ENCODE measurements at regions not wholly inside any gene's neighbourhood (a gene's known extent, or its start where the extent isn't known, plus 50 kb on each side); places are given as distances from the start of the nearest gene placed in this dataset.

DNA sequence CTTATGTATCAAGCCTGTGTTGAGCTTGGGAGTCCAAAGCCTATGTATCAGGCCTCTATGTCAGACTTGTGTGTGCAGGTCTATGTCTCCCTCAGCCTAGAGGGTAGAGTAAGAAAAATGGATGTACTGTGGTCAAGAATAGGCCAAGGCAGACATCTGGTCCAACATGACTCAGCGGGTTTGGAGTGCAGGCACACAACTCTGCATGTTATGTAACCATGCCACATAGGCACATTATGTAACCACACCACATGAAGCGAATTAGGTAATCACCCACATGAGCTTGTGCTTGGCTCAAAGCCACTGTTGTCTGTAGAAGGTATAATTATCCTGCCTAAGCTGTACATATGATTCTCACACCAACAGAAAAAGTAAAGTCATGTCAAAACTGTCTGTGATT lies 1190.5 kb upstream of the EYS start:
- Histone ChIP-seq H3K27me3 (ENCODE audit: control insufficient read depth, insufficient read depth, low read length) (no peaks in the 10 kb centered on the region), H3K4me3 (ENCODE audit: low read length in 3 of 3) (no peak overlapping the region), H3K36me3 (ENCODE audit: control insufficient read depth in 2 of 3, insufficient read depth in 3 of 3, low read length in 3 of 3) (no peaks in the 10 kb centered on the region), H3K9ac (ENCODE audit: low read length in 3 of 3) (no peak overlapping the region), H3K4me1 (ENCODE audit: control insufficient read depth in 2 of 3, insufficient read depth in 2 of 3, low read depth in 1 of 3, low read length in 3 of 3) (no peaks in the 10 kb centered on the region), H3K9me3 (ENCODE audit: control insufficient read depth in 2 of 3, insufficient read depth in 1 of 3, low read length in 3 of 3) (peaks cover 0 to 3% (median 0%) of the 10 kb centered on the region in 3 donors), H3K27ac (ENCODE audit: low read depth in 2 of 2, low read length in 2 of 2) (no peak overlapping the region)
- FAIRE-seq (no peak), DNase-seq (no peak)
- TF ChIP-seq, protein P1, sequence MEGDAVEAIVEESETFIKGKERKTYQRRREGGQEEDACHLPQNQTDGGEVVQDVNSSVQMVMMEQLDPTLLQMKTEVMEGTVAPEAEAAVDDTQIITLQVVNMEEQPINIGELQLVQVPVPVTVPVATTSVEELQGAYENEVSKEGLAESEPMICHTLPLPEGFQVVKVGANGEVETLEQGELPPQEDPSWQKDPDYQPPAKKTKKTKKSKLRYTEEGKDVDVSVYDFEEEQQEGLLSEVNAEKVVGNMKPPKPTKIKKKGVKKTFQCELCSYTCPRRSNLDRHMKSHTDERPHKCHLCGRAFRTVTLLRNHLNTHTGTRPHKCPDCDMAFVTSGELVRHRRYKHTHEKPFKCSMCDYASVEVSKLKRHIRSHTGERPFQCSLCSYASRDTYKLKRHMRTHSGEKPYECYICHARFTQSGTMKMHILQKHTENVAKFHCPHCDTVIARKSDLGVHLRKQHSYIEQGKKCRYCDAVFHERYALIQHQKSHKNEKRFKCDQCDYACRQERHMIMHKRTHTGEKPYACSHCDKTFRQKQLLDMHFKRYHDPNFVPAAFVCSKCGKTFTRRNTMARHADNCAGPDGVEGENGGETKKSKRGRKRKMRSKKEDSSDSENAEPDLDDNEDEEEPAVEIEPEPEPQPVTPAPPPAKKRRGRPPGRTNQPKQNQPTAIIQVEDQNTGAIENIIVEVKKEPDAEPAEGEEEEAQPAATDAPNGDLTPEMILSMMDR (IDR thresholded peaks at IDR 0.05; ENCODE audit: borderline replicate concordance, extremely low read depth, insufficient read depth) = no peak
- intact Hi-C loops (cut with DNase I) = no loop called here

DNA sequence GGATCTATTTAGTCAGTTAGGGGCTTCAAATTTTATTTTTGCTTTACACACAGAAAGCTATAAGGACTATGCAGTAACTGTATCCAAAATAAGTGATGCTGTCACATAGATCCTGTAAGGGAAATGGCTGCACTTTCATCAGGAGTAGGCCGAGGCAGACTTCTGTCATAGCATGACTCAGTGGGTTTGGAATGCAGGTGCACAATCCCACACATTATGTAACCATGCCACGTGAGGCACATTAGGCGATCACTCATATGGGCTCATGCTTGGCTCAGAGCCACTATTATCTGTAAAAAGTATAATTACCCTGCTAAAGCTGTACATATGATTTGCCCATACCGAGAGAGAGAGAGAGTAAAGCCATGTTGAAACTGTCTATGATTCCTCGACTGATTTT lies 1189.4 kb upstream of the EYS start:
- Histone ChIP-seq H3K4me3 (ENCODE audit: low read length in 3 of 3) (no peak overlapping the region), H3K9ac (ENCODE audit: low read length in 3 of 3) (no peak overlapping the region), H3K4me1 (ENCODE audit: control insufficient read depth in 2 of 3, insufficient read depth in 2 of 3, low read depth in 1 of 3, low read length in 3 of 3) (no peaks in the 10 kb centered on the region), H3K9me3 (ENCODE audit: control insufficient read depth in 2 of 3, insufficient read depth in 1 of 3, low read length in 3 of 3) (peaks cover 0 to 3% (median 0%) of the 10 kb centered on the region in 3 donors), H3K36me3 (ENCODE audit: control insufficient read depth in 2 of 3, insufficient read depth in 3 of 3, low read length in 3 of 3) (no peaks in the 10 kb centered on the region), H3K27me3 (ENCODE audit: control insufficient read depth, insufficient read depth, low read length) (no peaks in the 10 kb centered on the region), H3K27ac (ENCODE audit: low read depth in 2 of 2, low read length in 2 of 2) (no peak overlapping the region)
- intact Hi-C loops (cut with DNase I) = no loop called here
- no peak for FAIRE-seq
- TF ChIP-seq, protein P1 (IDR thresholded peaks at IDR 0.05; ENCODE audit: borderline replicate concordance, extremely low read depth, insufficient read depth) = no peak
- DNase-seq = no peak

- H3K27me3 ChIP-seq (ENCODE audit: control insufficient read depth, insufficient read depth, low read length) = no peaks in the 10 kb centered on the region
- H3K36me3 ChIP-seq (ENCODE audit: control insufficient read depth in 2 of 3, insufficient read depth in 3 of 3, low read length in 3 of 3) = no peaks in the 10 kb centered on the region
- DNase-seq (no peak), FAIRE-seq (no peak)
- TF ChIP-seq, protein P1 (IDR thresholded peaks at IDR 0.05; ENCODE audit: borderline replicate concordance, extremely low read depth, insufficient read depth) = no peak
- H3K9ac ChIP-seq (ENCODE audit: low read length in 3 of 3) = no peak overlapping the region
- H3K9me3 ChIP-seq (ENCODE audit: control insufficient read depth in 2 of 3, insufficient read depth in 1 of 3, low read length in 3 of 3) = peaks cover 0 to 11% (median 0%) of the 10 kb centered on the region in 3 donors
- H3K4me3 ChIP-seq (ENCODE audit: low read length in 3 of 3) = no peak overlapping the region
- no peak overlapping the region for H3K27ac ChIP-seq (ENCODE audit: low read depth in 2 of 2, low read length in 2 of 2)
- intact Hi-C loops (cut with DNase I) = no loop called here
- no peaks in the 10 kb centered on the region for H3K4me1 ChIP-seq (ENCODE audit: control insufficient read depth in 2 of 3, insufficient read depth in 2 of 3, low read depth in 1 of 3, low read length in 3 of 3)
Observed at GRCh38 chr6:66883453-66883852, 1176.4 kb upstream of the EYS start.

DNA sequence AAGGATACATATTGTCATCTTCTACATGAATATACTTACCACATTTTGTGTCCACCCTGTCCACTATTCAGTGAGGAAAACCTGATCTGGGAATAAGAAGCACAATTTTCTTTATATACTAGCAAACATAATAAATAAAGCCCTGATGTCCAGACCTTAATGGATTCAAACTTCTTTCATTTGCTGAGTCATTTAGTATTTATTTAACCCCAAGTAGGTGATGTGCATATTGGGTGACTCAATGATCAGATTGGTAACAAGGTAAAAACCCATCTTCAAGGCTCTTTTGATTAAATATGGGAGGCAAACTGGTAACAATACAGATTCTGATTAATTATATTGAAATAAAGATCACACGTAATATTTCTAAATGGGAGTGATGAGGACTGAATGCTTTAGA lies 1159.8 kb upstream of the EYS start:
- TF ChIP-seq, protein P1 (IDR thresholded peaks at IDR 0.05; ENCODE audit: borderline replicate concordance, extremely low read depth, insufficient read depth) = no peak
- DNase-seq (no peak), FAIRE-seq (no peak)
- intact Hi-C loops (cut with DNase I) = no loop called here
- Histone ChIP-seq H3K36me3 (ENCODE audit: control insufficient read depth in 2 of 3, insufficient read depth in 3 of 3, low read length in 3 of 3) (no peaks in the 10 kb centered on the region), H3K27ac (ENCODE audit: low read depth in 2 of 2, low read length in 2 of 2) (no peak overlapping the region), H3K9ac (ENCODE audit: low read length in 3 of 3) (no peak overlapping the region), H3K27me3 (ENCODE audit: control insufficient read depth, insufficient read depth, low read length) (no peaks in the 10 kb centered on the region), H3K9me3 (ENCODE audit: control insufficient read depth in 2 of 3, insufficient read depth in 1 of 3, low read length in 3 of 3) (no peaks in the 10 kb centered on the region), H3K4me3 (ENCODE audit: low read length in 3 of 3) (no peak overlapping the region), H3K4me1 (ENCODE audit: control insufficient read depth in 2 of 3, insufficient read depth in 2 of 3, low read depth in 1 of 3, low read length in 3 of 3) (no peaks in the 10 kb centered on the region)
